HCT116 (cell line): ENCODE measurements at regions not wholly inside any gene's neighbourhood (a gene's known extent, or its start where the extent isn't known, plus 50 kb on each side); places are given as distances from the start of the nearest gene placed in this dataset.

Source experiments
- ATAC-seq: fragments of 200-7000 bp; cut with Tn5 transposase; 2 replicates; pipeline ENCODE4 v1.9.1; 2020; ENCODE audit warnings: mild to moderate bottlenecking, moderate library complexity
- BruUV-seq: library from RNA; stranded (reverse); fragments of 400-500 nt; replicated peaks from 2 replicates; lab custom pipeline; 2021; lab: Mats Ljungman, UMichigan
- CTCF ChIA-PET: fragments of 300-600 bp; sonication (Branson Sonifier 250); formaldehyde crosslinking; loops from one replicate; lab custom pipeline; 2021; ENCODE audit warnings: antibody characterized with exemption; lab: Charles Lee
- POLR2A ChIA-PET: fragments of 300-600, 350-600 bp; sonication (Branson Sonifier 250); formaldehyde crosslinking; loops from one replicate; lab custom pipeline; 2021; ENCODE audit warnings: antibody characterized with exemption; lab: Charles Lee
- RAD21 ChIA-PET, 2 experiments: fragments of 300-600 bp; sonication (Branson Sonifier 250); formaldehyde crosslinking; loops; one replicate each; lab custom pipeline; 2023; ENCODE audit warnings: low total read pairs in 2 of 2; ENCODE audit not compliant: uncharacterized antibody in 2 of 2, unreplicated experiment in 2 of 2, low non-redundant PET in 1 of 2; lab: Charles Lee
- DNase-seq: peaks from one replicate; pipeline ENCODE4 v3.0.0-alpha.2; 2010; ENCODE audit warnings: low read depth, low spot score
- H2AFZ ChIP-seq: fragments of 200-600 bp; shearing (Covaris generic), sonication (generic); 2 replicates; pipeline ENCODE4 v1.6.1; 2017; ENCODE audit warnings: low read depth, mixed run types, mixed read lengths, antibody characterized with exemption, low read length; ENCODE audit not compliant: poor library complexity, severe bottlenecking
- H3K27ac ChIP-seq: 2 replicates; pipeline ENCODE4 v1.5.1; 2012; ENCODE audit warnings: low read depth, low read length
- H3K27me3 ChIP-seq: fragments of 200-600 bp; sonication (generic); 2 replicates; pipeline ENCODE4 v1.6.1; 2016; ENCODE audit warnings: mixed run types, low read length, mixed read lengths; ENCODE audit not compliant: insufficient read depth
- H3K36me3 ChIP-seq, 2 experiments: fragments of 200-500 bp in 1 of 2; fragments of 200-600 bp in 1 of 2; sonication (Bioruptor generic) in 1 of 2; sonication (generic) in 1 of 2; 2 replicates each; pipeline versions ENCODE4 v1.5.1 to v1.6.1; 2014 to 2016; ENCODE audit warnings: low read length in 2 of 2, inconsistent platforms in 1 of 2, mixed read lengths in 1 of 2, mixed run types in 1 of 2; ENCODE audit not compliant: insufficient read depth in 2 of 2, control insufficient read depth in 1 of 2
- H3K4me1 ChIP-seq, 2 experiments: fragments of 200-600 bp in 1 of 2; sonication (generic) in 1 of 2; 2 replicates each; pipeline versions ENCODE4 v1.5.1 to v1.6.1; 2012 to 2017; ENCODE audit warnings: low read length in 2 of 2, inconsistent platforms in 1 of 2, mild to moderate bottlenecking in 1 of 2, mixed read lengths in 1 of 2, mixed run types in 1 of 2, moderate library complexity in 1 of 2; ENCODE audit not compliant: insufficient read depth in 2 of 2, control insufficient read depth in 1 of 2
- H3K4me2 ChIP-seq: fragments of 200-600 bp; sonication (generic); 2 replicates; pipeline ENCODE4 v1.6.1; 2017; ENCODE audit warnings: mixed run types, low read length, mixed read lengths
- H3K4me3 ChIP-seq, 2 experiments: fragments of 200-600 bp in 1 of 2; sonication (generic) in 1 of 2; replicated peaks in 1 of 2; 2 replicates each; pipeline ENCODE4 v1.5.1; 2011 to 2016; ENCODE audit warnings: low read length in 2 of 2, control low read depth in 1 of 2, low read depth in 1 of 2, mild to moderate bottlenecking in 1 of 2, mixed read lengths in 1 of 2, mixed run types in 1 of 2
- H3K79me2 ChIP-seq: fragments of 200-600 bp; sonication (generic); 2 replicates; pipeline ENCODE4 v1.6.1; 2017; ENCODE audit warnings: mild to moderate bottlenecking, mixed run types, low read length, moderate library complexity, mixed read lengths; ENCODE audit not compliant: insufficient read depth
- H3K9ac ChIP-seq: fragments of 200-600 bp; sonication (generic); 2 replicates; pipeline ENCODE4 v1.6.1; 2016; ENCODE audit warnings: low read length, mixed read lengths
- H3K9me2 ChIP-seq: fragments of 200-600 bp; sonication (generic), shearing (Covaris generic); 2 replicates; pipeline ENCODE4 v1.6.1; 2017; ENCODE audit warnings: mixed run types, mild to moderate bottlenecking, moderate library complexity; ENCODE audit not compliant: insufficient read depth
- H3K9me3 ChIP-seq, 2 experiments: fragments of 200-500 bp in 1 of 2; fragments of 200-600 bp in 1 of 2; sonication (Bioruptor generic) in 1 of 2; sonication (generic) in 1 of 2; 2 replicates each; pipeline ENCODE4 v1.6.1; 2014 to 2017; ENCODE audit warnings: low read length in 2 of 2, mixed read lengths in 2 of 2, inconsistent platforms in 1 of 2, low read depth in 1 of 2, mild to moderate bottlenecking in 1 of 2, mixed run types in 1 of 2, moderate library complexity in 1 of 2; ENCODE audit not compliant: control insufficient read depth in 1 of 2, insufficient read depth in 1 of 2
- H4K20me1 ChIP-seq: fragments of 200-600 bp; sonication (generic), shearing (Covaris generic); 2 replicates; pipeline ENCODE4 v1.6.1; 2017; ENCODE audit warnings: mixed run types, mild to moderate bottlenecking, moderate library complexity; ENCODE audit not compliant: insufficient read depth
- CBX3 ChIP-seq: IDR thresholded peaks from 2 replicates; pipeline ENCODE4 v1.6.1; 2012; ENCODE audit warnings: low read depth
- CEBPB ChIP-seq: IDR thresholded peaks from 2 replicates; pipeline ENCODE4 v1.6.1; 2012; ENCODE audit warnings: low read depth
- EGR1 ChIP-seq: IDR thresholded peaks from 2 replicates; pipeline ENCODE4 v1.6.1; 2012; ENCODE audit warnings: low read depth
- ELF1 ChIP-seq: IDR thresholded peaks from 2 replicates; pipeline ENCODE4 v1.6.1; 2012; ENCODE audit warnings: low read depth, borderline replicate concordance
- EZH2 ChIP-seq: fragments of 200-600 bp; sonication (generic); IDR thresholded peaks from 2 replicates; pipeline ENCODE4 v1.6.1; 2017; ENCODE audit warnings: antibody characterized with exemption, mixed run types
- FOSL1 ChIP-seq: IDR thresholded peaks from 2 replicates; pipeline ENCODE4 v1.6.1; 2012; ENCODE audit warnings: low read depth
- POLR2A ChIP-seq: IDR thresholded peaks from 2 replicates; pipeline ENCODE4 v1.7.0; 2011; ENCODE audit warnings: borderline replicate concordance; ENCODE audit not compliant: insufficient read depth, insufficient read length; ENCODE audit errors: extremely low read depth
- POLR2AphosphoS5 ChIP-seq: IDR thresholded peaks from 2 replicates; pipeline ENCODE4 v1.6.1; 2011; ENCODE audit warnings: mild to moderate bottlenecking, low read depth, low read length, moderate library complexity
- RAD21 ChIP-seq: IDR thresholded peaks from 2 replicates; pipeline ENCODE4 v1.6.1; 2012; ENCODE audit warnings: low read depth, mild to moderate bottlenecking
- ZFX ChIP-seq: fragments of 450-650 bp; IDR thresholded peaks from 2 replicates; pipeline ENCODE4 v1.6.1; 2017
- intact Hi-C: fragments of 100-400 bp; cut with micrococcal nuclease; formaldehyde crosslinking; loops from 2 replicates; pipeline ENCODE4 v1.10.0; 2022
- TF ChIP-seq, protein P1 (sequence below): IDR thresholded peaks from 2 replicates; pipeline ENCODE4 v1.6.1; 2012; ENCODE audit warnings: low read depth
- TF ChIP-seq, protein P2 (sequence below): IDR thresholded peaks from 2 replicates; pipeline ENCODE4 v1.6.1; 2012
- TF ChIP-seq, protein P3 (sequence below): IDR thresholded peaks from 2 replicates; pipeline ENCODE4 v1.6.1; 2011; ENCODE audit warnings: mild to moderate bottlenecking, low read length, moderate library complexity; ENCODE audit not compliant: insufficient replicate concordance; ENCODE audit errors: extremely low read depth
- TF ChIP-seq, protein P4 (sequence below): IDR thresholded peaks from 2 replicates; pipeline ENCODE4 v1.6.1; 2012

DNA sequence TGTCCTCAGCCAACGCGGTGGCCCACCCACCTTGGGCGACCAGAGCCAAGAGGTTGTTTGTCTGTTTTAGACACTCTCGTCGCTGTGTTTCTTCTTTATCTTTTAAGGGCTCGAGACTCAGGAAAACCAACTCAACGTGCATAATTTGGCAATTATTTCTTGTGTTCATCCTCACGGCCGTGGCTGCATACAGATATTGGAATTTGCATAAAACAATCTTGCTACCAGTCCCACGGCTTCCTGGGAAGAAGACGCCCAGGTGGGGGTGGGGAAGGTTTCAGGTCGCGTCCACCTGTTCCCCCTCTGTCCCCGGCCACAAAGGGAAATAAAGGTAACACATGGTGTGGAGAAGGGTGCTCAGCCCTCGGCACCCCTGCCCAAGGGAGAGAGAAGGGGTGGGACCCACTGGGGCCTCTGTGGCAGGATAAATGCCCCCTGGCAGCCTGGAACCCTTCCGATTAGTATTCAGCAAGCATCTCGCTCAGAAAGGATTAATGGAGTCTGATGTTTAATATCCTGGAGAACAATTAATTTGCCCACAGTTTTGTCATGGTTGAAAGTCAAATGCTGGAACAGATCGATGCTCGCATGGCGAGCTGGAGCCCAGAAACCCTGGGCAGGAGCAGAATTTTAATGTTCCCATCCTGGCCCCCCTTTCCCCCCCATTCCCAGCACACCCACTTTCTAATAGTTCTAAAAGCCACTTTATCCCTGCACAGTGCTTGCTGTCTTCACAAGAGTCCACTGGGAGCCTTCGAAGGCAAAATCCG, 359.7 kb downstream of the MN1 start:
- TF ChIP-seq RAD21 (no peak), EGR1 (no peak)
- TF ChIP-seq, protein P1, sequence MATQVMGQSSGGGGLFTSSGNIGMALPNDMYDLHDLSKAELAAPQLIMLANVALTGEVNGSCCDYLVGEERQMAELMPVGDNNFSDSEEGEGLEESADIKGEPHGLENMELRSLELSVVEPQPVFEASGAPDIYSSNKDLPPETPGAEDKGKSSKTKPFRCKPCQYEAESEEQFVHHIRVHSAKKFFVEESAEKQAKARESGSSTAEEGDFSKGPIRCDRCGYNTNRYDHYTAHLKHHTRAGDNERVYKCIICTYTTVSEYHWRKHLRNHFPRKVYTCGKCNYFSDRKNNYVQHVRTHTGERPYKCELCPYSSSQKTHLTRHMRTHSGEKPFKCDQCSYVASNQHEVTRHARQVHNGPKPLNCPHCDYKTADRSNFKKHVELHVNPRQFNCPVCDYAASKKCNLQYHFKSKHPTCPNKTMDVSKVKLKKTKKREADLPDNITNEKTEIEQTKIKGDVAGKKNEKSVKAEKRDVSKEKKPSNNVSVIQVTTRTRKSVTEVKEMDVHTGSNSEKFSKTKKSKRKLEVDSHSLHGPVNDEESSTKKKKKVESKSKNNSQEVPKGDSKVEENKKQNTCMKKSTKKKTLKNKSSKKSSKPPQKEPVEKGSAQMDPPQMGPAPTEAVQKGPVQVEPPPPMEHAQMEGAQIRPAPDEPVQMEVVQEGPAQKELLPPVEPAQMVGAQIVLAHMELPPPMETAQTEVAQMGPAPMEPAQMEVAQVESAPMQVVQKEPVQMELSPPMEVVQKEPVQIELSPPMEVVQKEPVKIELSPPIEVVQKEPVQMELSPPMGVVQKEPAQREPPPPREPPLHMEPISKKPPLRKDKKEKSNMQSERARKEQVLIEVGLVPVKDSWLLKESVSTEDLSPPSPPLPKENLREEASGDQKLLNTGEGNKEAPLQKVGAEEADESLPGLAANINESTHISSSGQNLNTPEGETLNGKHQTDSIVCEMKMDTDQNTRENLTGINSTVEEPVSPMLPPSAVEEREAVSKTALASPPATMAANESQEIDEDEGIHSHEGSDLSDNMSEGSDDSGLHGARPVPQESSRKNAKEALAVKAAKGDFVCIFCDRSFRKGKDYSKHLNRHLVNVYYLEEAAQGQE, result no peak
- Histone ChIP-seq H3K4me3 (no peak overlapping the region), H4K20me1 (no peaks in the 10 kb centered on the region), H2AFZ (no peak overlapping the region), H3K4me1 (no peaks in the 10 kb centered on the region), H3K27ac (no peak overlapping the region), H3K9me2 (no peaks in the 10 kb centered on the region), H3K27me3 (0 out of 2 replicates have a peak, but pooled peaks cover 4% of the 10 kb centered on the region), H3K9ac (no peak overlapping the region), H3K79me2 (no peaks in the 10 kb centered on the region), H3K36me3 (no peaks in the 10 kb centered on the region), H3K4me2 (no peak overlapping the region), H3K9me3 (no peaks in the 10 kb centered on the region)
- ChIA-PET RAD21 (no interaction called here), CTCF (no interaction called here), POLR2A (no interaction called here)
- ATAC-seq, result no peak
- DNase-seq, result no peak
- no TSS peak for BruUV-seq
- intact Hi-C loops, result no loop called here

DNA sequence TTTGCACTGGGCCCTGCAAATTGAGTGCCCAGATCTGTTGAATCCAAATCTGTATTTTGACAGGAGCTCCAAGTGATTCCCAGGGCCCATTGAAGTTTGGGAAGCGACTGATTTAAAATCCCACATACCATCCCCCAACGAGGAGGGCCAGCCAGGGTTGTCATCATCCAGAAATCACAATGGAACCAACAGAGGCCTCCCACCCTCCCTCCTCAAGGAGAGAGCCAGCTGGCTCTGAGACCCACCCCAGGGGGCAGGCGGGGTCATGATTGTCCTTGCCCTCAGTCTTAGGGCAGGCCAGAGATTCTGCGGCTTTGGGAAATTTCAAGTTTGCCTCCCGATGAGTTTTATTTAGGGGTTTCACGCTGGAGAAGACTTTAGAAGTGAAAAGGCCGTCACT, 358.2 kb downstream of the MN1 start:
- no peaks in the 10 kb centered on the region for H3K36me3 ChIP-seq
- ChIA-PET RAD21 (no interaction called here), CTCF (no interaction called here), POLR2A (interaction anchor here (0.5 kb wide), 1 partner anchor 27 kb away, joined by 4 read pairs; no protein-coding TSS in a partner anchor)
- H3K4me3 ChIP-seq, result no peak overlapping the region
- no peaks in the 10 kb centered on the region for H3K9me2 ChIP-seq
- ATAC-seq, result no peak
- H4K20me1 ChIP-seq, result no peaks in the 10 kb centered on the region
- H3K4me1 ChIP-seq, result no peaks in the 10 kb centered on the region
- no peak overlapping the region for H2AFZ ChIP-seq
- no TSS peak for BruUV-seq
- no peaks in the 10 kb centered on the region for H3K9me3 ChIP-seq
- H3K27me3 ChIP-seq, result 0 out of 2 replicates have a peak, but pooled peaks cover 4% of the 10 kb centered on the region
- H3K4me2 ChIP-seq, result no peak overlapping the region
- no peak overlapping the region for H3K9ac ChIP-seq
- intact Hi-C loops, result no loop called here
- H3K27ac ChIP-seq, result no peak overlapping the region
- H3K79me2 ChIP-seq, result no peaks in the 10 kb centered on the region
- DNase-seq, result no peak
- TF ChIP-seq, protein P2, sequence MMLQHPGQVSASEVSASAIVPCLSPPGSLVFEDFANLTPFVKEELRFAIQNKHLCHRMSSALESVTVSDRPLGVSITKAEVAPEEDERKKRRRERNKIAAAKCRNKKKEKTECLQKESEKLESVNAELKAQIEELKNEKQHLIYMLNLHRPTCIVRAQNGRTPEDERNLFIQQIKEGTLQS, result no peak
- TF ChIP-seq, protein P3, sequence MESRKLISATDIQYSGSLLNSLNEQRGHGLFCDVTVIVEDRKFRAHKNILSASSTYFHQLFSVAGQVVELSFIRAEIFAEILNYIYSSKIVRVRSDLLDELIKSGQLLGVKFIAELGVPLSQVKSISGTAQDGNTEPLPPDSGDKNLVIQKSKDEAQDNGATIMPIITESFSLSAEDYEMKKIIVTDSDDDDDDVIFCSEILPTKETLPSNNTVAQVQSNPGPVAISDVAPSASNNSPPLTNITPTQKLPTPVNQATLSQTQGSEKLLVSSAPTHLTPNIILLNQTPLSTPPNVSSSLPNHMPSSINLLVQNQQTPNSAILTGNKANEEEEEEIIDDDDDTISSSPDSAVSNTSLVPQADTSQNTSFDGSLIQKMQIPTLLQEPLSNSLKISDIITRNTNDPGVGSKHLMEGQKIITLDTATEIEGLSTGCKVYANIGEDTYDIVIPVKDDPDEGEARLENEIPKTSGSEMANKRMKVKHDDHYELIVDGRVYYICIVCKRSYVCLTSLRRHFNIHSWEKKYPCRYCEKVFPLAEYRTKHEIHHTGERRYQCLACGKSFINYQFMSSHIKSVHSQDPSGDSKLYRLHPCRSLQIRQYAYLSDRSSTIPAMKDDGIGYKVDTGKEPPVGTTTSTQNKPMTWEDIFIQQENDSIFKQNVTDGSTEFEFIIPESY, result no peak
- TF ChIP-seq ELF1, result no peak
- no peak for TF ChIP-seq ZFX
- TF ChIP-seq, protein P4, sequence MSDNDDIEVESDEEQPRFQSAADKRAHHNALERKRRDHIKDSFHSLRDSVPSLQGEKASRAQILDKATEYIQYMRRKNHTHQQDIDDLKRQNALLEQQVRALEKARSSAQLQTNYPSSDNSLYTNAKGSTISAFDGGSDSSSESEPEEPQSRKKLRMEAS, result no peak
- no peak for TF ChIP-seq POLR2A
- TF ChIP-seq EZH2, result no peak
- TF ChIP-seq CEBPB, result no peak
- TF ChIP-seq CBX3, result no peak
- no peak for TF ChIP-seq FOSL1
- no peak for TF ChIP-seq POLR2AphosphoS5
